Ishikawa (cell line): ENCODE measurements at regions not wholly inside any gene's neighbourhood (a gene's known extent, or its start where the extent isn't known, plus 50 kb on each side); places are given as distances from the start of the nearest gene placed in this dataset.

Experiments
- CEBPB ChIP-seq: IDR thresholded peaks from 2 replicates; pipeline ENCODE4 v1.6.1; 2012
- CREB1 ChIP-seq: IDR thresholded peaks from 2 replicates; pipeline ENCODE4 v1.6.1; 2012; ENCODE audit warnings: low read depth
- EGR1 ChIP-seq: IDR thresholded peaks from 2 replicates; pipeline ENCODE4 v1.6.1; 2012
- FOXM1 ChIP-seq: IDR thresholded peaks from 2 replicates; pipeline ENCODE4 v1.6.1; 2012; ENCODE audit warnings: low read depth, borderline replicate concordance
- MAX ChIP-seq: IDR thresholded peaks from 2 replicates; pipeline ENCODE4 v1.6.1; 2012
- RAD21 ChIP-seq: IDR thresholded peaks from 2 replicates; pipeline ENCODE4 v1.6.1; 2012; ENCODE audit warnings: low read depth
- REST ChIP-seq: IDR thresholded peaks from 2 replicates; pipeline ENCODE4 v1.6.1; 2012; ENCODE audit warnings: low read depth, mild to moderate bottlenecking
- TAF1 ChIP-seq: IDR thresholded peaks from 2 replicates; pipeline ENCODE4 v1.6.1; 2012; ENCODE audit warnings: low read depth, mild to moderate bottlenecking
- TEAD4 ChIP-seq: IDR thresholded peaks from 2 replicates; pipeline ENCODE4 v1.6.1; 2012
- USF1 ChIP-seq: IDR thresholded peaks from 2 replicates; pipeline ENCODE4 v1.6.1; 2012
- YY1 ChIP-seq: IDR thresholded peaks from 2 replicates; pipeline ENCODE4 v1.6.1; 2012; ENCODE audit warnings: low read depth

DNA sequence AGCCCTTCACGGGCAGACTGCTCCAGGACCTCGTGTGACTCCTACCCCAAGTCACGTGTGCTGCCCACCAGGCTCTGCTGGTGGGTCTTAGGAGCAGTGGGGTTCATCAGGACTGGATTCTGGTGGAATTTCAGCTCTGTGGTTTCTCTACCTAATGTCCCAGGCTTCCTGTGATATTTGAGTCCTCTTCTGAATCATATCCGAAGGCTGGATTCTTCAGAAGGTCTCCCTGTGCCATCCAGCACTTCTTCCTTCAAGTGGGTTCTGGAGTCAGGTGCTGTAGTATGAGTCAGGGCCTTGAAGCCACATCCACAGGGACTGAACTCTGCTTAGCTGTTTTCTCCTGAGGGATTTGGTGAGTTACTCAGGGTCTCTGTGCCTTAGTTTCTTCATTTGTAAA lies 850.2 kb upstream of the CELF4 start:
- no peak for TF ChIP-seq REST
- no peak for TF ChIP-seq RAD21
- no peak for TF ChIP-seq EGR1
- TF ChIP-seq USF1 = no peak
- TF ChIP-seq MAX = no peak
- no peak for TF ChIP-seq CREB1
- TF ChIP-seq FOXM1 = no peak
- TF ChIP-seq CEBPB = no peak
- no peak for TF ChIP-seq TAF1
- no peak for TF ChIP-seq TEAD4
- TF ChIP-seq YY1 = no peak
